Astrocyte (in vitro differentiated cells and primary cell): ENCODE measurements at regions not wholly inside any gene's neighbourhood (a gene's known extent, or its start where the extent isn't known, plus 50 kb on each side); places are given as distances from the start of the nearest gene placed in this dataset.

Experiments
- DNase-seq: peaks from one replicate; pipeline ENCODE4 v3.0.0-alpha.2; 2010; ENCODE audit warnings: low read depth
- FAIRE-seq: peaks from 2 replicates; lab custom pipeline; 2011; peaks lifted over from hg19 to GRCh38; lab: Jason Lieb, UNC
- H2AFZ ChIP-seq: 2 replicates; pipeline ENCODE4 v1.6.0; 2012; ENCODE audit warnings: low read depth, low read length, inconsistent platforms
- H3K27ac ChIP-seq: 2 replicates; pipeline ENCODE4 v1.5.1; 2011; ENCODE audit warnings: low read depth, low read length, inconsistent platforms
- H3K27me3 ChIP-seq: 2 replicates; pipeline ENCODE4 v1.6.0; 2011; ENCODE audit warnings: low read length, inconsistent platforms; ENCODE audit not compliant: insufficient read depth
- H3K36me3 ChIP-seq: 2 replicates; pipeline ENCODE4 v1.5.1; 2011; ENCODE audit warnings: low read length, inconsistent platforms; ENCODE audit not compliant: insufficient read depth
- H3K4me1 ChIP-seq: 2 replicates; pipeline ENCODE4 v1.5.1; 2011; ENCODE audit warnings: low read length, inconsistent platforms; ENCODE audit not compliant: insufficient read depth
- H3K4me2 ChIP-seq: 2 replicates; pipeline ENCODE4 v1.6.0; 2012; ENCODE audit warnings: low read length, inconsistent platforms
- H3K4me3 ChIP-seq: 2 replicates; pipeline ENCODE4 v1.5.1; 2011; ENCODE audit warnings: low read depth, mild to moderate bottlenecking, low read length, inconsistent platforms; ENCODE audit not compliant: insufficient read depth
- H3K79me2 ChIP-seq: 2 replicates; pipeline ENCODE4 v1.6.0; 2012; ENCODE audit warnings: mild to moderate bottlenecking, low read length, inconsistent platforms; ENCODE audit not compliant: insufficient read depth
- H3K9ac ChIP-seq: 2 replicates; pipeline ENCODE4 v1.6.0; 2012; ENCODE audit warnings: mild to moderate bottlenecking, low read length, inconsistent platforms
- H3K9me3 ChIP-seq: 2 replicates; pipeline ENCODE4 v1.5.1; 2012; ENCODE audit warnings: low read depth, mild to moderate bottlenecking, low read length, inconsistent platforms; ENCODE audit not compliant: insufficient read depth
- H4K20me1 ChIP-seq: 2 replicates; pipeline ENCODE4 v1.6.0; 2012; ENCODE audit warnings: low read length, inconsistent platforms; ENCODE audit not compliant: insufficient read depth
- H3K27ac Mint-ChIP-seq: one replicate; pipeline ENCODE4 v1.8.0; 2021; ENCODE audit warnings: mild to moderate bottlenecking, mixed read lengths; ENCODE audit not compliant: unreplicated experiment
- H3K27me3 Mint-ChIP-seq: one replicate; pipeline ENCODE4 v1.8.0; 2021; ENCODE audit warnings: low read depth, mixed read lengths; ENCODE audit not compliant: unreplicated experiment
- H3K36me3 Mint-ChIP-seq: one replicate; pipeline ENCODE4 v1.8.0; 2021; ENCODE audit warnings: low read depth, mixed read lengths; ENCODE audit not compliant: unreplicated experiment
- H3K4me1 Mint-ChIP-seq: one replicate; pipeline ENCODE4 v1.8.0; 2021; ENCODE audit warnings: low read depth, mixed read lengths; ENCODE audit not compliant: unreplicated experiment
- H3K4me3 Mint-ChIP-seq: one replicate; pipeline ENCODE4 v1.8.0; 2021; ENCODE audit warnings: mild to moderate bottlenecking, moderate library complexity, mixed read lengths; ENCODE audit not compliant: unreplicated experiment
- H3K9me3 Mint-ChIP-seq: one replicate; pipeline ENCODE4 v1.8.0; 2021; ENCODE audit warnings: mild to moderate bottlenecking, mixed read lengths; ENCODE audit not compliant: unreplicated experiment
- EZH2 ChIP-seq: IDR thresholded peaks from 2 replicates; pipeline ENCODE4 v1.6.1; 2012; ENCODE audit warnings: mild to moderate bottlenecking, low read length, inconsistent platforms; ENCODE audit not compliant: insufficient read depth
- TF ChIP-seq, protein P1 (sequence below): IDR thresholded peaks from 2 replicates; pipeline ENCODE4 v1.5.1; 2011; ENCODE audit warnings: low read depth, mild to moderate bottlenecking, inconsistent platforms, low read length, moderate library complexity; ENCODE audit not compliant: insufficient read depth

DNA sequence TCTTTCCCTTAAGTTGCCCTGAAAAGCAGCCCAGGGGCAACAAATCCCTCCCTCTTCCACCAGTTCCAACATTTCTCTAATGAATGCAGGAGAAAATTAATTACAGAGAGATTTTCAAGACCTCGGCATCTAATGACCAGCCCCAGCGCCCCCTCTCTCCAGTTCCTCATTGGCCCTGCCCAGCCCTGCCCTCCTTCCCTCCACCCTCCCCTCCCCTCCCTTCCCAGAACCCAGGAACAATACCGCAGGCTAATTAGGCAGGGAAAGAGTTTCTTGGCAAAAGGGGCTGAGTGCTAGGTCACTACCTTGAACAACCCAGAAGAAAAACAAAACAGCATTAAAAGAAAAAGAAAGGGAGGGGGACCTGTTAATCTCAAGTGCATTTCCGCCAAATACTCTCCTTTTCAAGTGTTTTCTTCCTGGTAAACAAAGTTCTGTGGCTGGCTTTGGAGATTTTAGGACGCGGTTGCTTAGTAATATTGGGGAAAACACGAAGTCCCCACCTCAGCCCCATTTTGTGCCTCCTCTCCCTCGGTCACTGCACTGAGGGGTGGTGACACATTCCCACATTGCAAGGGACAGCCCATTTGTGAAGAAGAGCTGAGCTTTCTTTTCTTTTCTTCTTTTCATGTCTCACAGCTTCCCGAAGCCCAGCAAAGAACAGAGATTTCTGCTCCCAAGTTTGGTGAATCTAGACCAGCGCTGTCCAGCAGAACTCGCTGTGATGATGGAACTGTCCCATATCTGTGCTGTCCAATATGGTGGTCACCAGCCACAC lies 215.4 kb downstream of the SOX9 start:
- H3K4me2 ChIP-seq: peak overlapping the region; percentile 40
- DNase-seq: peak; percentile 59
- no peak overlapping the region for H3K27ac ChIP-seq
- no peaks in the 10 kb centered on the region for H3K27me3 ChIP-seq
- no peaks in the 10 kb centered on the region for H4K20me1 ChIP-seq
- no peak overlapping the region for H2AFZ ChIP-seq
- no peak overlapping the region for H3K4me3 ChIP-seq
- no peaks in the 10 kb centered on the region for H3K36me3 Mint-ChIP-seq
- no peaks in the 10 kb centered on the region for H3K9me3 Mint-ChIP-seq
- H3K27ac Mint-ChIP-seq: no peak overlapping the region
- H3K9me3 ChIP-seq: no peaks in the 10 kb centered on the region
- no peak overlapping the region for H3K9ac ChIP-seq
- H3K36me3 ChIP-seq: no peaks in the 10 kb centered on the region
- H3K4me3 Mint-ChIP-seq: no peak overlapping the region
- H3K79me2 ChIP-seq: no peaks in the 10 kb centered on the region
- H3K4me1 Mint-ChIP-seq: peaks cover 51% of the 10 kb centered on the region
- peaks cover 42% of the 10 kb centered on the region for H3K4me1 ChIP-seq
- FAIRE-seq: no peak
- TF ChIP-seq, protein P1, sequence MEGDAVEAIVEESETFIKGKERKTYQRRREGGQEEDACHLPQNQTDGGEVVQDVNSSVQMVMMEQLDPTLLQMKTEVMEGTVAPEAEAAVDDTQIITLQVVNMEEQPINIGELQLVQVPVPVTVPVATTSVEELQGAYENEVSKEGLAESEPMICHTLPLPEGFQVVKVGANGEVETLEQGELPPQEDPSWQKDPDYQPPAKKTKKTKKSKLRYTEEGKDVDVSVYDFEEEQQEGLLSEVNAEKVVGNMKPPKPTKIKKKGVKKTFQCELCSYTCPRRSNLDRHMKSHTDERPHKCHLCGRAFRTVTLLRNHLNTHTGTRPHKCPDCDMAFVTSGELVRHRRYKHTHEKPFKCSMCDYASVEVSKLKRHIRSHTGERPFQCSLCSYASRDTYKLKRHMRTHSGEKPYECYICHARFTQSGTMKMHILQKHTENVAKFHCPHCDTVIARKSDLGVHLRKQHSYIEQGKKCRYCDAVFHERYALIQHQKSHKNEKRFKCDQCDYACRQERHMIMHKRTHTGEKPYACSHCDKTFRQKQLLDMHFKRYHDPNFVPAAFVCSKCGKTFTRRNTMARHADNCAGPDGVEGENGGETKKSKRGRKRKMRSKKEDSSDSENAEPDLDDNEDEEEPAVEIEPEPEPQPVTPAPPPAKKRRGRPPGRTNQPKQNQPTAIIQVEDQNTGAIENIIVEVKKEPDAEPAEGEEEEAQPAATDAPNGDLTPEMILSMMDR: no peak
- no peak for TF ChIP-seq EZH2
- H3K27me3 Mint-ChIP-seq: no peaks in the 10 kb centered on the region

DNA sequence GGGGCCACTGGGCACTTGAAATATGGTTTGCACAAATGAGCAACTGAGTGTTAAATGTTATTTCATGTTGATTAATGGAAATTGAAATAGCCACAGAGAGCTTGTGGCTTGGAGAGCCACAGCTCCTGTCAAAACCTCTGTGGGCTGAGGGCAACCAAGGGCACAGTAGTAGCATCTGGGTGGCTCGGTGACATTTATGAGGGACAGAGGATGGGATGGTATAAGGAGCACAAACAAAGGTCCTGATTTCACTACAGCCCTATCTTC lies 215.9 kb downstream of the SOX9 start:
- Histone ChIP-seq H3K4me3 (no peak overlapping the region), H3K9ac (no peak overlapping the region), H3K36me3 (no peaks in the 10 kb centered on the region), H3K4me2 (no peak overlapping the region), H3K27ac (no peak overlapping the region), H4K20me1 (no peaks in the 10 kb centered on the region), H2AFZ (no peak overlapping the region), H3K4me1 (peaks cover 45% of the 10 kb centered on the region), H3K9me3 (no peaks in the 10 kb centered on the region), H3K79me2 (no peaks in the 10 kb centered on the region), H3K27me3 (no peaks in the 10 kb centered on the region)
- H3K9me3 Mint-ChIP-seq: no peaks in the 10 kb centered on the region
- H3K27ac Mint-ChIP-seq: no peak overlapping the region
- DNase-seq: no peak
- no peak for TF ChIP-seq EZH2
- no peak for FAIRE-seq
- peaks cover 54% of the 10 kb centered on the region for H3K4me1 Mint-ChIP-seq
- H3K27me3 Mint-ChIP-seq: no peaks in the 10 kb centered on the region
- no peaks in the 10 kb centered on the region for H3K36me3 Mint-ChIP-seq
- H3K4me3 Mint-ChIP-seq: no peak overlapping the region

DNA sequence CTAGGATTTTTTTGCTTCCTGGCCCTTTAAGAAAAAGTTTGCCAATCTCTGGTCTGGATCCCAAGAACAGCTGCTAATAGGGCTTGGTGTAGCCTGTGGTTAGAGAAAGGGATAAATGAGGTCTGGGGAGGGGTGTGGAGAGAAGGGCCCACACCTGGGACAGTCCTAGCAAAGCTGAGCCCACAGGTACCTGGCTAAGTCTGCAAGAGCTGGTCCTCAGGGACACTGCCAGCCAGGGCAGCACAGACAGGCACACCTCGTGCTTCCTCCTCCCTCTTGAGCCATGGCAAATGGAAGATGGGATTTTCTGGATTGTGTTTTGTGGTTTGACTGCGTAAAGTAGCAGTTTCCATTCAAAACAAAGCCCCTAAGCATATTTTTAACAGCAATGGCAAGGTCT lies 217.5 kb downstream of the SOX9 start:
- Histone ChIP-seq H3K9ac (peak overlapping the region; percentile 53), H3K36me3 (no peaks in the 10 kb centered on the region), H3K9me3 (no peaks in the 10 kb centered on the region), H4K20me1 (no peaks in the 10 kb centered on the region), H3K27ac (peak overlapping the region; percentile 96), H3K27me3 (no peaks in the 10 kb centered on the region), H3K4me2 (peak overlapping the region; percentile 74), H3K4me3 (no peak overlapping the region), H3K79me2 (no peaks in the 10 kb centered on the region), H3K4me1 (peaks cover 60% of the 10 kb centered on the region), H2AFZ (no peak overlapping the region)
- TF ChIP-seq, protein P1: no peak
- no peak for TF ChIP-seq EZH2
- no peaks in the 10 kb centered on the region for H3K27me3 Mint-ChIP-seq
- FAIRE-seq: peak; percentile 9
- H3K4me3 Mint-ChIP-seq: no peak overlapping the region
- H3K36me3 Mint-ChIP-seq: no peaks in the 10 kb centered on the region
- H3K4me1 Mint-ChIP-seq: peaks cover 61% of the 10 kb centered on the region
- peak overlapping the region; percentile 84 for H3K27ac Mint-ChIP-seq
- no peak for DNase-seq
- H3K9me3 Mint-ChIP-seq: no peaks in the 10 kb centered on the region
